Kidney tubule cell (primary cell): ENCODE measurements at regions not wholly inside any gene's neighbourhood (a gene's known extent, or its start where the extent isn't known, plus 50 kb on each side); places are given as distances from the start of the nearest gene placed in this dataset.
"Not testable (repeated sequence)": the region's sequence is repeated elsewhere in the genome, so short reads cannot be mapped to it uniquely, and the experiment has no call there.

Experiments used
- DNase-seq: peaks from one replicate; pipeline ENCODE4 v3.0.0-alpha.2; 2018; ENCODE audit warnings: low spot score

- DNase-seq, result no peak
Observed at GRCh38 chr4:160485071-160485687, 1382.3 kb downstream of the RAPGEF2 start.

- DNase-seq, result no peak
Observed at GRCh38 chr4:160492181-160492580, 1389.3 kb downstream of the RAPGEF2 start.

- no peak for DNase-seq
Observed at GRCh38 chr4:160493206-160493605, 1390.3 kb downstream of the RAPGEF2 start.

GRCh38 chr4:160495356-160495755 is 1392.5 kb downstream of the RAPGEF2 start:
- DNase-seq, result no peak

DNA sequence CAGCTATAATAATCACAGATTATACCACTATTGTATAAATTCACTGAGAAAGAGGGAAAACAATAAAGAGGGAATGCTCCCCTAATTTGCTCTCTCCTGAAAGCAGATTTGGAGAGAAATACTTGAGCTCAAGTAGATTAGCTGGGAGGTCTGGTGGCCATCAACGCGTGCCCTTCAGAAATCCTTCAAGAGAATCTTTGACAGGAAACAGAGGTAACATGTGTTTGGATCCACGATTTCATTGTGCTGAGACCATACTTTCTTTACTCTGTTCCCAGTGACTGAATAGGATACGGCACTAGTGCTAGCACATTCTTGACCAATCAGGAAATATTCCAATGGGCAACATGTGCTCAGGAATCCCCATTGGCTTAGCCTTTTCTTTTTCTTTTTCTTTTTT is 1395.3 kb downstream of the RAPGEF2 start:
- DNase-seq, result no peak

- no peak for DNase-seq
Observed at GRCh38 chr4:160505724-160506123, 1402.8 kb downstream of the RAPGEF2 start.

DNA sequence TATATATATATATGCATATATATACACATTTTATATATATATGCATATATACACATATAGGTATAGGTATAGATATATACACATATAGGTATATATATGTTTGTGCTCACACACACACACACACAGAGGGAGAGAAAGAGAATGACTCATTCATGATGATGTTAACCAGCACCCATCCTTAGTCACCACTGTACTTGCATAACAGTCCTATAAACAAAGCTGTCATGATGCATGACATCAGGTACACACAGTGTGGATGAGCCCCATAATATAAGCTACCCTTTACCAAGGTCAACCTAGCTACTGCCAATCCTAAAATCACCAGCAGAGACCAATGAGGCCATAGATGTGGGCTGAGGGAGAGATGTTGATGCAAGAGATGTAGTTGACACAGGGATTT is 1408.0 kb downstream of the RAPGEF2 start:
- peak; percentile 35 for DNase-seq

DNA sequence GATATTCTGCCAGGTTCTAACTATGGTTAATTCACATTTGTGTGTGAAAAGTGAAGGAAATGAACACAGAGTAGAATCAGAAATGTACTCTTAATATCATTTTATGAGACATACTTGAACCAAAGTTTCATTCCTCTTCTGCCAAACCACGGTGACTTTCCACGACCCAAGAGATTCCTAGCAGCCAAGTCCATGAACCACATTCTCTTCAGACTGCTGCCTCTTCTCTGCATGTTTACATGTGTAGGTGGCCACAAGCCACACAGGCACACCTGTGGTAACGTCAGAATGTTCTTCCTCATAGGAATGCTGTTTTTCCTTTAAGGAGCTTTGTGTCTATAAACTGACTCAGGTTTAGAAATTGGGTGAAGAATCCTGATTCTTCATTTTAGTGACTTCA is 1411.2 kb downstream of the RAPGEF2 start:
- peak; percentile 44 for DNase-seq

- no peak for DNase-seq
Observed at GRCh38 chr4:160523231-160523630, 1420.4 kb downstream of the RAPGEF2 start.

DNA sequence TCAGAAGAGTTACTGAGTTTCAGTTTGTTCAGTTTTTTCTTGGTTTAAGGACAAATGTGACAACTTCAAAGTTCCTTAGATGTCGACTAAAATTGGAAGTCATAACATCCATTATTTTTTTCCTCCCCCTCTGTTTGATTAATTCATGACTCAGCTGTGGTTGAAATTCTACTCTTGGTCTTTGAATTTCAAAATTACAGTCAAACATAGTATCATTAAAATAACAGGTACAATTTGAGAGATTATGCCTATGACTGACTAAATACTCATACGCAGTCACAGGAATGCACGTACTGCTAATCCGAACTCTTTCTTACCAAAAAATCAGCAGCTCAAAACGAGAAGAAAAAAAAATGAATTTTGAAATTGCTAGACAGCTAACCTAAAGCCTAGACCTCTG is 1434.8 kb downstream of the RAPGEF2 start:
- DNase-seq, result no peak

DNA sequence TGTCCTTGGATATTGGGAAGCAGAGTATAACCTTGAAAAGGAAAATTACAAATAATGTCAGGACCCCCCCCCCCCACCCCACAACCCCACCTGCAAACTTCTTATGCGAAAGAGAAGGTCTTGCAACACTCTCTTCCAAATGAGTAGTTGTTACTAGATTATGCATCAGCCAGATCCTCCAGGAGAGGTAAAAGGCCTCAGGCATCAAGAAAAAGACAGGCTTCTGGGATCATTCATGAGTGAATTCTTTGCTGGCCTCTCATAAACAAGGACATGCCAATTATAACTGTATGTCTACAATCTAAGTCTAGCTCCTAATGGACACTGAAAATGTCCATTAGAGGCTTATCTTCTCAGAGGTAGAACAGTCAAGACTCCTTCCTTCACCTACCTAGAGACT is 1443.3 kb downstream of the RAPGEF2 start:
- no peak for DNase-seq

DNA sequence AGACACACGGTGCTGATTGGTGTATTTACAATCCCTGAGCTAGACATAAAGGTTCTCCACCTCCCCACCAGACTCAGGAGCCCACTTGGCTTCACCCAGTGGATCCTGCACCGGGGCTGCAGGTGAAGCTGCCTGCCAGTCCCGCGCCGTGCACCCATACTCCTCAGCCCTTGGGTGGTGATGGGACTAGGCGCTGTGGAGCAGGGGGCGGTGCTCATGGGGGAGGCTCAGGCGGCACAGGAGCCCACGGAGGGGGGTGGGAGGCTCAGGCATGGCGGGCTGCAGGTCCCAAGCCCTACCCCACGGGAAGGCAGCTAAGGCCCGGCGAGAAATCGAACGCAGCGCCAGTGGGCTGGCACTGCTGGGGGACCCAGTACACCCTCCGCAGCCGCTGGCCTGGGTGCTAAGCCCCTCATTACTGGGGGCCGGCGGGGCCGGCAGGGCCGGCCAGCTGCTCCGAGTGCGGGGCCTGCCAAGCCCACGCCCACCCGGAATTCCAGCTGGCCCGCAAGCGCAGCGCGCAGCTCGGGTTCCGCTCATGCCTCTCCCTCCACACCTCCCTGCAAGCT is 1447.2 kb downstream of the RAPGEF2 start:
- DNase-seq, result not testable (repeated sequence)

DNA sequence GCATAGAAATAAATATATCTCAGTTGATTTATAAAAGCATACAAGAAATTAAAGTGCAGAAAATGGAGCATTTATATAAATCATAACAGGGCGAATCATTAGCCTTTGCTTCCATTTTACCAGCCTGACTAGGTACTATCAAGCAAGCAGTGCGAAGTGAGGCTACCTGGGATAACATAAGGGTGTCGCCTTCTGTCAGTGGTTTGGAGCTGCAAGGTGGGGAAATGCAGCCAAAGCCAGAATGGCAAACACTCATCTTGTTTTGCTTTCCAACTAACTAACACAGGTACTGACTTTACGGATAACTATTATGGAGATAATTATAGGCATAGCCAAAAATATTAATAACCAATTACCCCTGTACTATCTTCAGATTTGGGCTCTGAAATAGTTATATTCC is 1459.8 kb downstream of the RAPGEF2 start:
- no peak for DNase-seq

DNA sequence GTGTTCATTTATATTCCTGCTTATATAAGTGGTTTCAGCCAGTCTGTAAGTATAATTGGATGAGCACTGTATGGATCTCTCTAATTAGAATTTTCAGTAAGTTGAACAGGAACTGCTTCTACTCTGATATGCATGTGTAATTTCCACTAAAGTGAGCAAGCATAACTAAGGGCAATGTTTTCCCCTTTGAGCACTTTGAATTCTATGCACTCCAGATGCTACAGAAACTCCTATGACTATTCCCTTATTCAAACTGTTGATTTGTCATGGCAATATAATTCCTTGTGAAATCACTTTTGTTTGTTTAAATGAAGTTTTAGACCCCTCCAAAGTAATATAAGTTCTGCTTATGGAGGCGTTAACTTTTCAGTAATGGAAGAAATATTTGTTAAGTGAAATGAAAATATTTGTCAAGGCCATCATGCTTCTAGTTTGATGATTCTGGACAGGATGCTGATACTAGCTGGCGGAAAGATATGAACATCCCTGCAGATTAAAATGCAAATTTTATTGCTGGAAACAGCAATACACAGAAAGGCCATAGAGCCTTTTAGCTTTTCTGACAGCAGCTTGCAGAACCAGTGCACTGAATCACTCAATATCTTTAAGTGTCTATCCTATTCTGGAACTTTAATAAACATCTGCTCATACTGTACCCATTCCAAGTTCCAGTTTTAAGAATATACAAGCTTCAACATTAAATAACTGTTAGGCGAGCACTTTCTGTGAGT is 1460.8 kb downstream of the RAPGEF2 start:
- no peak for DNase-seq

- no peak for DNase-seq
Observed at GRCh38 chr4:160567634-160568033, 1464.8 kb downstream of the RAPGEF2 start.

GRCh38 chr4:160570271-160570670 is 1467.4 kb downstream of the RAPGEF2 start:
- DNase-seq, result no peak

DNA sequence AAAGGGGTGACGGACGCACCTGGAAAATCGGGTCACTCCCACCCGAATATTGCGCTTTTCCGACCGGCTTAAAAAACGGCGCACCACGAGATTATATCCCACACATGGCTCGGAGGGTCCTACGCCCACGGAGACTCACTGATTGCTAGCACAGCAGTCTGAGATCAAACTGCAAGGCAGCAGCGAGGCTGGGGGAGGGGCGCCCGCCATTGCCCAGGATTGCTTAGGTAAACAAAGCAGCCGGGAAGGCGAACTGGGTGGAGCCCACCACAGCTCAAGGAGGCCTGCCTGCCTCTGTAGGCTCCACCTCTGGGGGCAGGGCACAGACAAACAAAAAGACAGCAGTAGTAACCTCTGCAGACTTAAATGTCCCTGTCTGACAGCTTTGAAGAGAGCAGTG is 1471.4 kb downstream of the RAPGEF2 start:
- not testable (repeated sequence) for DNase-seq

GRCh38 chr4:160580581-160580980 is 1477.7 kb downstream of the RAPGEF2 start:
- DNase-seq, result no peak

- no peak for DNase-seq
Observed at GRCh38 chr4:160592258-160592657, 1489.4 kb downstream of the RAPGEF2 start.

GRCh38 chr4:160595646-160596045 is 1492.8 kb downstream of the RAPGEF2 start:
- no peak for DNase-seq

- DNase-seq, result no peak
Observed at GRCh38 chr4:160604541-160604940, 1501.7 kb downstream of the RAPGEF2 start.

DNA sequence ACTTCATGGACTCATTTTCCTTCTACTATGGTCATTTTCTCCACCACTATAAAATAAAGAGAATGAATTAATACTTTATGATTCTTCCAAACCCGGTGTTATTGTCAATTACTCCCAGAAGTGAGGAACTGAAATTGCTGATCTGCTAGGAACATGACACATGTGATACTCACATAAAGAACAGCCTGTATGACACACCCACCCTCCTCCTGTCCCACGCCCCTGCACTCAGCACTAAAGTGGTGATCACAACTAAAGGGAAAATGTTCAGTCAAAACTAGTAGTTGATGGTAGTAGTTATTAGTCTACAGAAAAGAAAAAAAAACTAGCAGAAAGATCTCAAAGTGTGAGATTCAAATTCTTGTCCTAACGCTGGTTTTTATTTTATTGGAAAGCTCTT is 1508.3 kb downstream of the RAPGEF2 start:
- no peak for DNase-seq

DNA sequence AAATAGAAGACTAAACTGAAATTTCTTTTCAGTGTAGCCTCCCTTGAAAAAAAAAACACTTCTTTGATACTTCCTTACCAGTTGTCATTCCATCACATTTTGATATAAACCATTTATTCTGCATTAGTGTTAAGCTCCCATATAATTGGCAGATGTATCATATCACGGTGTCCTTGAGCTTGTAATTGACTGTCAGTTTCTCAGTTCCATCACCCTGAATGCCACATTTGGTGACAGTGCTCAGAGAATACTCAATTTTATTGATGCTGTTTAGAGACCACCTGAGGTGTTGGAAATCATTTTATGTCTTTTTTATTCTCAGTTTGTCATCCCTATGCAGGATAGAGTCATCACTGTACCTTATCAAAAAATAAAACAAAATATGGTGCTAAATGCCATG is 1528.2 kb downstream of the RAPGEF2 start:
- no peak for DNase-seq

DNA sequence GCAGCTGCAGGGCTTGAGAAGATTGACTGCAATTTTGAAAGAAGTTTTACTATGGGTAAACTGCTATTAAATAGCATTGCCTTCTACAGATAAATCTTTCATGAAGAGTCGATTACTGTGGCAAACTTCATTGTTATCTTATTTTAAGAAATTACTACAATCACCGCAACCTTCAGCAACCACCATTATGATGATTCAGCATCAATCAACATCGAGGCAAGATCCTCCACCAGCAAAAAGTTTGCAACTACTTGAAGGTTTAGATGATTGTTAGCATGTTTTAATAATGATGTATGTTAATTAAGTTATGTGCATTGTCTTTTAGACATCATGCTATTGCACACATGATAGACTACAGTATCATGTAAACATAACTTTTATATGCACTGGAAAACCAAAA is 1511.0 kb downstream of the FSTL5 start:
- DNase-seq, result no peak
